ENCODE measurements at regions not wholly inside any gene's neighbourhood (a gene's known extent, or its start where the extent isn't known, plus 50 kb on each side); places are given as distances from the start of the nearest gene placed in this dataset.

GRCh38 chr3:125693887-125694286 lies 98.6 kb upstream of the OSBPL11 start:
- TF ChIP-seq CTCF (conservative IDR thresholded peaks at IDR 0.05; ENCODE audit: low read depth, low read length) (no peak), EZH2phosphoT487 (IDR thresholded peaks at IDR 0.05; ENCODE audit: borderline replicate concordance, low read length) (no peak)
